HepG2 (cell line): ENCODE measurements at regions not wholly inside any gene's neighbourhood (a gene's known extent, or its start where the extent isn't known, plus 50 kb on each side); places are given as distances from the start of the nearest gene placed in this dataset.

Experiments used
- ATAC-seq: fragments of 200-7000 bp; cut with Tn5 transposase; 3 replicates; pipeline ENCODE4 v1.9.1; 2020; ENCODE audit warnings: mild to moderate bottlenecking, moderate library complexity
- BruUV-seq: library from RNA; stranded (reverse); fragments of 400-500 nt; replicated peaks from 2 replicates; lab custom pipeline; 2021; lab: Mats Ljungman, UMichigan
- CTCF ChIA-PET: fragments of 300-600 bp; formaldehyde crosslinking; extraction: SDS; loops from one replicate; lab custom pipeline; 2021; ENCODE audit warnings: low total read pairs, inconsistent platforms, low intra/inter-chr PET ratio; lab: Yijun Ruan, JAX
- POLR2A ChIA-PET: fragments of 350-600 bp; sonication (Branson Sonifier 250); formaldehyde crosslinking; loops from one replicate; lab custom pipeline; 2020; ENCODE audit warnings: antibody characterized with exemption, inconsistent platforms; lab: Yijun Ruan, JAX
- DNase-seq: peaks from one replicate; pipeline ENCODE4 v3.0.0-alpha.2; 2015; ENCODE audit warnings: low spot score
- FAIRE-seq: peaks from 3 replicates; lab custom pipeline; 2011; peaks lifted over from hg19 to GRCh38; lab: Jason Lieb, UNC
- H2AFZ ChIP-seq: one replicate; pipeline ENCODE4 v1.6.1; 2011; ENCODE audit warnings: low read length, inconsistent platforms
- H3K27ac ChIP-seq: fragments of 300-600 bp; 3 replicates; pipeline ENCODE4 v1.8.0; 2011; ENCODE audit warnings: mixed run types, mild to moderate bottlenecking, mixed read lengths, low read length, inconsistent platforms; ENCODE audit not compliant: insufficient read depth; ENCODE audit errors: extremely low read length
- H3K27me3 ChIP-seq, 2 experiments: fragments of 200-600 bp in 1 of 2; 2 replicates in 1 of 2; 3 replicates in 1 of 2; pipeline versions ENCODE4 v1.6.0 to v1.8.0; 2011; ENCODE audit warnings: low read length in 2 of 2, mild to moderate bottlenecking in 2 of 2, moderate library complexity in 2 of 2, inconsistent platforms in 1 of 2; ENCODE audit not compliant: insufficient read depth in 2 of 2, control insufficient read depth in 1 of 2
- H3K36me3 ChIP-seq, 2 experiments: fragments of 200-600 bp in 1 of 2; replicated peaks in 1 of 2; 2 replicates in 1 of 2; 3 replicates in 1 of 2; pipeline versions ENCODE4 v1.5.1 to v1.8.0; 2011; ENCODE audit warnings: low read length in 2 of 2, inconsistent platforms in 1 of 2; ENCODE audit not compliant: insufficient read depth in 2 of 2, control insufficient read depth in 1 of 2
- H3K4me1 ChIP-seq: 2 replicates; pipeline ENCODE4 v1.5.1; 2012; ENCODE audit warnings: low read length, inconsistent platforms; ENCODE audit not compliant: insufficient read depth
- H3K4me2 ChIP-seq: 2 replicates; pipeline ENCODE4 v1.6.0; 2011; ENCODE audit warnings: low read depth, low read length, inconsistent platforms
- H3K4me3 ChIP-seq, 3 experiments: fragments of 200-600 bp in 1 of 3; sonication (generic), shearing (Covaris generic) in 1 of 3; replicated peaks in 1 of 3; 2 replicates each; pipeline ENCODE4 v1.5.1; 2011 to 2016; ENCODE audit warnings: low read length in 3 of 3, inconsistent platforms in 2 of 3, low read depth in 2 of 3, mild to moderate bottlenecking in 2 of 3, control low read depth in 1 of 3, mixed read lengths in 1 of 3; ENCODE audit not compliant: insufficient read depth in 1 of 3
- H3K79me2 ChIP-seq: one replicate; pipeline ENCODE4 v1.6.1; 2011; ENCODE audit warnings: low read length, inconsistent platforms; ENCODE audit not compliant: insufficient read depth
- H3K9ac ChIP-seq: 2 replicates; pipeline ENCODE4 v1.6.0; 2011; ENCODE audit warnings: mild to moderate bottlenecking, low read depth, low read length, inconsistent platforms; ENCODE audit not compliant: insufficient read depth
- H3K9me3 ChIP-seq: 2 replicates; pipeline ENCODE4 v1.5.1; 2012; ENCODE audit warnings: mild to moderate bottlenecking, low read length
- H4K20me1 ChIP-seq: 2 replicates; pipeline ENCODE4 v1.6.0; 2011; ENCODE audit warnings: inconsistent platforms, mild to moderate bottlenecking, low read length, moderate library complexity; ENCODE audit not compliant: insufficient read depth
- EP300 ChIP-seq, 3 experiments: sonication (generic) in 1 of 3; formaldehyde crosslinking in 1 of 3; IDR thresholded peaks; 2 replicates each; pipeline versions ENCODE4 v1.5.1 to v1.6.1; 2011 to 2020; ENCODE audit warnings: low read depth in 2 of 3, low read length in 2 of 3, borderline replicate concordance in 1 of 3, improper control_type of control experiment in 1 of 3, mild to moderate bottlenecking in 1 of 3, missing genetic modification reagents in 1 of 3, moderate library complexity in 1 of 3
- FIP1L1 ChIP-seq: fragments of 200-400 bp; formaldehyde crosslinking; IDR thresholded peaks from 2 replicates; pipeline ENCODE4 v1.6.1; 2018; ENCODE audit warnings: low read depth, mild to moderate bottlenecking, low read length, moderate library complexity, borderline replicate concordance; ENCODE audit not compliant: insufficient read depth
- PHF20 ChIP-seq: sonication (generic); formaldehyde crosslinking; IDR thresholded peaks from 2 replicates; pipeline ENCODE4 v1.5.0; 2020; ENCODE audit warnings: mild to moderate bottlenecking, missing genetic modification reagents
- RXRB ChIP-seq: IDR thresholded peaks from 2 replicates; pipeline ENCODE4 v1.6.1; 2016; ENCODE audit warnings: borderline replicate concordance, missing genetic modification reagents, missing compliant biosample characterization
- SAFB2 ChIP-seq: sonication (generic); formaldehyde crosslinking; IDR thresholded peaks from 2 replicates; pipeline ENCODE4 v1.5.1; 2020; ENCODE audit warnings: missing genetic modification reagents, low read depth, mild to moderate bottlenecking, borderline replicate concordance
- WGBS: methylation state at CpG from one replicate; pipeline ENCODE4 v1.1.6; 2017; ENCODE audit warnings: low lambda C conversion rate; 5-methylcytosine and 5-hydroxymethylcytosine counted together
- in situ Hi-C: cut with HindIII; loops from 2 replicates; pipeline ENCODE4 v1.10.0; 2017; ENCODE audit warnings: low pct_unique_long_range_greater_than_20kb; ENCODE audit not compliant: extremely low pct_ligation_motif_present
- intact Hi-C: fragments of 100-400 bp; cut with micrococcal nuclease; formaldehyde crosslinking; loops from one replicate; pipeline ENCODE4 v1.10.0; 2022; ENCODE audit not compliant: unreplicated experiment
- TF ChIP-seq, protein P1 (sequence below): sonication (generic); formaldehyde crosslinking; IDR thresholded peaks from 2 replicates; pipeline ENCODE4 v1.4.0; 2020; ENCODE audit warnings: missing genetic modification reagents

GRCh38 chr7:115779561-115779960, 251.0 kb downstream of the TFEC start:
- Histone ChIP-seq H3K4me2 (no peak overlapping the region), H3K27me3 (no peaks in the 10 kb centered on the region), H3K4me3 (no peak overlapping the region), H3K9me3 (no peaks in the 10 kb centered on the region), H2AFZ (no peak overlapping the region), H3K36me3 (no peaks in the 10 kb centered on the region), H4K20me1 (no peaks in the 10 kb centered on the region), H3K4me1 (no peaks in the 10 kb centered on the region), H3K79me2 (no peaks in the 10 kb centered on the region), H3K27ac (no peak overlapping the region), H3K9ac (no peak overlapping the region)
- TF ChIP-seq SAFB2 (CRISPR knock-in tag): no peak
- intact Hi-C loops (no loop called here), in situ Hi-C loops (no loop called here)
- FAIRE-seq (no peak), ATAC-seq (no peak), DNase-seq (no peak)
- CTCF ChIA-PET: no interaction called here
- BruUV-seq: no TSS peak
- POLR2A ChIA-PET: no interaction called here

DNA sequence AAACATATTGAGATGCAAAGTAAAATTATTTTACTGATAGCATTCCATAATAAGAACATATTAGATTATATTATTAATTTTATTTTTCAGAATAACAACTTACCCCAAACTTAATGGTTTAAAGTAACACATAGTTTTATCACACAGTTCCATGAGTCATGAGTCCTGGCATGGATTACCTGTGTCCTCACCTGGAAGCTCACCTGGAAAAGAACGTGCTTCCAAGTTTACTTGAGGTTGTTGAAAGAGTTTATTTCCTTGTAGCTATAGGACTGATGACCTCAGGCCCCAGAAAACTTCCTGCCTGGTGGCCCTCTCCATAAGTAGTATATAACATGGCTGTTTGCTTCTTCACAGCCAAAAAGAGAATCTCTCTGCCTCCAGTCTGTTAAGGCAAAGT, 254.6 kb downstream of the TFEC start:
- FAIRE-seq: no peak
- ATAC-seq: no peak
- H4K20me1 ChIP-seq: no peaks in the 10 kb centered on the region
- no peak for DNase-seq
- no peaks in the 10 kb centered on the region for H3K4me1 ChIP-seq
- no peaks in the 10 kb centered on the region for H3K36me3 ChIP-seq
- no peak overlapping the region for H3K9ac ChIP-seq
- no peak overlapping the region for H3K4me3 ChIP-seq
- no peak overlapping the region for H3K27ac ChIP-seq
- H2AFZ ChIP-seq: no peak overlapping the region
- H3K4me2 ChIP-seq: no peak overlapping the region
- TF ChIP-seq, protein P1, sequence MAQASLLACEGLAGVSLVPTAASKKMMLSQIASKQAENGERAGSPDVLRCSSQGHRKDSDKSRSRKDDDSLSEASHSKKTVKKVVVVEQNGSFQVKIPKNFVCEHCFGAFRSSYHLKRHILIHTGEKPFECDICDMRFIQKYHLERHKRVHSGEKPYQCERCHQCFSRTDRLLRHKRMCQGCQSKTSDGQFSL (CRISPR knock-in tag): no peak
- TF ChIP-seq PHF20 (CRISPR knock-in tag) (no peak), EP300 (IDR thresholded peaks at IDR 0.05; ENCODE audit: low read depth in 2 of 2, low read length in 2 of 2) (no peak), EP300 (CRISPR knock-in tag; IDR thresholded peaks at IDR 0.05; ENCODE audit: borderline replicate concordance) (no peak), FIP1L1 (no peak), RXRB (CRISPR knock-in tag) (no peak)
- TF ChIP-seq, all 625 proteins: peak for 0
- ChIA-PET POLR2A (no interaction called here), CTCF (no interaction called here)
- Histone ChIP-seq H3K27me3 (no peaks in the 10 kb centered on the region), H3K79me2 (no peaks in the 10 kb centered on the region), H3K9me3 (no peaks in the 10 kb centered on the region)
- in situ Hi-C loops: no loop called here
- intact Hi-C loops: no loop called here
- no TSS peak for BruUV-seq
- 0% methylated on average over 1 of the region's 1 CpG for whole genome bisulfite sequencing
